ENCODE measurements at regions not wholly inside any gene's neighbourhood (a gene's known extent, or its start where the extent isn't known, plus 50 kb on each side); places are given as distances from the start of the nearest gene placed in this dataset.

DNA sequence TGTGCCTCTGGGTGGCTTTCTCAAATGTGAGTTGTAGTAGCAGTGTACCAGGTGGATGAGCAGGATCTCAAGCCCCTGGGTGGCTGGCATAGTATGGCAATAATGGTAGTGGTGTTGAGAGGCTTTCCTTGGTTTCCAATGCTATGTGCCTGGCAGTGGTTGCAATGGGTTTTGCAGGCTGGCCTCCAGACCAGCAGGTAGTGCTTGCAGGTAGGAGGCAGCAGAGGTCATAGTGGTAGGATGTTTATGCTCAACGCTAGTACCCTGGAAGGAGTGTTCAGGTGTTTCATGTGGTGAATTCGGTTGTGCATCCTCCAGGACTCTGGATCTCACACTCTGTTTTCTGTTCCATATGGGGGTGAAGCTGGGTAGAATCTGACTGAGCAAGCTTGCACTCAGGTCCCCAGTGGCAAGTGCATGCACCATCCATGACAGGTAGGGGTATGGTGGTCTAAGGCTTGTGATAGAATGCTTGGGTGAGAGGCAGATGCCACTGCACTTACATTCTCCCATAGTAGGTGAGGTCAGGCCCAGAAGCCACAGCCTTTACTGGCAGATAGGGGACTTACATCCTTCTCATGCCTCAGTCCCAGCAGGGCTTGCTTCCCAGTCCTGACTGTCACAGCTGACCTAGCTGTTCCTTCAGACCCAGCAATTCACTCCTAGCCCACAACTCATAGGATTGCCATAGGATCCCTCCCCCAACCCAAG, 410.5 kb upstream of the LRRC7 start:
- no peak overlapping the region for H3K4me3 ChIP-seq (ENCODE audit: low read depth, low read length)
- no peak for TF ChIP-seq CTCF (conservative IDR thresholded peaks at IDR 0.05; ENCODE audit: low read depth, low read length)
- DNase-seq (ENCODE audit: low read depth), result no peak

DNA sequence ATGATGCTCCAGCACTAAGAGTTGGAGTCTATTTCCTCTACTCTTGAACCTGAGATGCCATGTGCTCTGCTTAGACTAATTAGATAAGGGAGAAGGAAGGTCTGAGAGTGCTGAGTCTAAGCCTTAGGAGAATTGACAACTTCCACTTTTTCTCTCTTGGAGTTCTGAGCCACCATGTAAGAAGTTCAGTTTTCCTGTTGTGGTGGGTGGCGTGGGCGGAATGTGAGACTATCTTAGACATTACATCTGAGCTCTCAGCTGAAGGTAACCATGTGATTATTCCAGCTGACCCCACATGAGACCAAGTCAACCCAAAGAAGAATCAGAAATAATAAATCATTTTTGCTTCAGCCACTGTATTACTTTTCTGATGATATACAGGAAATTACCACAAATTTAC, 404.5 kb upstream of the LRRC7 start:
- DNase-seq (ENCODE audit: low read depth), result no peak
- no peak for TF ChIP-seq CTCF (conservative IDR thresholded peaks at IDR 0.05; ENCODE audit: low read depth, low read length)
- H3K4me3 ChIP-seq (ENCODE audit: low read depth, low read length), result no peak overlapping the region

- TF ChIP-seq CTCF (conservative IDR thresholded peaks at IDR 0.05; ENCODE audit: low read depth, low read length), result no peak
- DNase-seq (ENCODE audit: low read depth), result no peak
- no peak overlapping the region for H3K4me3 ChIP-seq (ENCODE audit: low read depth, low read length)
These were observed 403.9 kb upstream of the LRRC7 start for GRCh38 chr1:69163779-69164178.

DNA sequence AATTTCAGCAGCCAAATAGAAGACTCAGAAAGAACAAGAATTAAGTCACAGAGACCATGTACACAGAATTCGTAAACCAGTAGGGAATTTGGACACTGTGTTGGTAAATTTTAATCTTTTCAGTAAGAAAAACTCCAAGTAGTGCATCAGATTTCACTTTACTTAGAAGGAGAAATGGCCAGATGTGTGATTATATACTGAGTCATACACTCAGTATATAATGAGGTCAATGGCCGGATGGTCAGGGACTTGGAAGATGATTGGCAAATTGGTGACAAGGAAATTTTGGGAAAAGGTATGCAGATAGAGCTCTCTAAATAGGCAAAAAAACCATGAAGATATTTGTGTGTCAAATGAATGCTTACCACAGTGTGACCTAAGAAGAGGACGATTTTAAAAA, 399.8 kb upstream of the LRRC7 start:
- no peak for DNase-seq (ENCODE audit: low read depth)
- no peak overlapping the region for H3K4me3 ChIP-seq (ENCODE audit: low read depth, low read length)
- TF ChIP-seq CTCF (conservative IDR thresholded peaks at IDR 0.05; ENCODE audit: low read depth, low read length), result no peak

DNA sequence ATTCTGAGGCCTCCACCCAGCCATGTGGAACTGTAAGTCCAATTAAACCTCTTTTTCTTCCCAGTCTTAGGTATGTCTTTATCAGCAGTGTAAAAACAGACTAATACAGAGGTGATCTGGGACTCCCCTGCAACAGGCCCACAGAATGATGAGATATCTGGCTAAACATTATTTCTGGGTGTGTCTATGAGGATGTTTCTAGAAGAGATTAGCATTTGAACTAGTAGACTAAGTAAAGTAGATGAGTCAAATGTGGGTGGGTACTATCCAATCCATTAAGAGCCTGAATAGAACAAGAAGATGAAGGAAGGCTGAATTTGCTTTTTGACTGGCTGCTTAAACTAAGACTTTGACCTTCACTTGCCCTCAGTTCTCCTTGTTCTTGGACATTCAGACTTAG, 396.5 kb upstream of the LRRC7 start:
- no peak for TF ChIP-seq CTCF (conservative IDR thresholded peaks at IDR 0.05; ENCODE audit: low read depth, low read length)
- no peak for DNase-seq (ENCODE audit: low read depth)
- no peak overlapping the region for H3K4me3 ChIP-seq (ENCODE audit: low read depth, low read length)

- DNase-seq (ENCODE audit: low read depth), result no peak
- no peak overlapping the region for H3K4me3 ChIP-seq (ENCODE audit: low read depth, low read length)
- no peak for TF ChIP-seq CTCF (conservative IDR thresholded peaks at IDR 0.05; ENCODE audit: low read depth, low read length)
These were observed 395.4 kb upstream of the LRRC7 start for GRCh38 chr1:69172003-69173000.
